Parathyroid adenoma (tissue), 2 donors: ENCODE measurements at regions not wholly inside any gene's neighbourhood (a gene's known extent, or its start where the extent isn't known, plus 50 kb on each side); places are given as distances from the start of the nearest gene placed in this dataset.

ENCODE experiments used
- H2AFZ ChIP-seq: fragments of 300-600 bp; sonication (generic); one replicate; pipeline ENCODE4 v1.7.0; 2017; ENCODE audit warnings: antibody characterized with exemption, mild to moderate bottlenecking
- H3K27ac ChIP-seq: fragments of 300-600 bp; sonication (generic); one replicate; pipeline ENCODE4 v1.7.0; 2017
- H3K27me3 ChIP-seq: fragments of 300-600 bp; sonication (generic); one replicate; pipeline ENCODE4 v1.7.0; 2017; ENCODE audit warnings: low read length; ENCODE audit not compliant: control insufficient read depth, insufficient read depth
- H3K36me3 ChIP-seq: fragments of 300-600 bp; sonication (generic); one replicate; pipeline ENCODE4 v1.7.0; 2017; ENCODE audit warnings: low read length; ENCODE audit not compliant: control insufficient read depth, insufficient read depth
- H3K4me1 ChIP-seq: fragments of 300-600 bp; sonication (generic); one replicate; pipeline ENCODE4 v1.7.0; 2017; ENCODE audit warnings: control low read depth
- H3K4me2 ChIP-seq: fragments of 300-600 bp; sonication (generic); one replicate; pipeline ENCODE4 v1.7.0; 2017; ENCODE audit warnings: low read length
- H3K4me3 ChIP-seq: fragments of 300-600 bp; sonication (generic); one replicate; pipeline ENCODE4 v1.7.0; 2017; ENCODE audit warnings: low read depth, low read length
- H3K79me2 ChIP-seq: fragments of 300-600 bp; sonication (generic); one replicate; pipeline ENCODE4 v1.7.0; 2017; ENCODE audit warnings: control low read depth
- H3K9ac ChIP-seq: fragments of 300-600 bp; sonication (generic); one replicate; pipeline ENCODE4 v1.7.0; 2017; ENCODE audit warnings: mild to moderate bottlenecking
- H3K9me3 ChIP-seq: fragments of 300-600 bp; sonication (generic); one replicate; pipeline ENCODE4 v1.7.0; 2017; ENCODE audit warnings: low read length; ENCODE audit not compliant: control insufficient read depth
- TF ChIP-seq, protein P1 (sequence below): fragments of 300-600 bp; sonication (generic); IDR thresholded peaks from one replicate; pipeline ENCODE4 v1.7.0; 2017; ENCODE audit warnings: antibody characterized with exemption, mild to moderate bottlenecking
- donor health status: primary hyperparathyroidism.

DNA sequence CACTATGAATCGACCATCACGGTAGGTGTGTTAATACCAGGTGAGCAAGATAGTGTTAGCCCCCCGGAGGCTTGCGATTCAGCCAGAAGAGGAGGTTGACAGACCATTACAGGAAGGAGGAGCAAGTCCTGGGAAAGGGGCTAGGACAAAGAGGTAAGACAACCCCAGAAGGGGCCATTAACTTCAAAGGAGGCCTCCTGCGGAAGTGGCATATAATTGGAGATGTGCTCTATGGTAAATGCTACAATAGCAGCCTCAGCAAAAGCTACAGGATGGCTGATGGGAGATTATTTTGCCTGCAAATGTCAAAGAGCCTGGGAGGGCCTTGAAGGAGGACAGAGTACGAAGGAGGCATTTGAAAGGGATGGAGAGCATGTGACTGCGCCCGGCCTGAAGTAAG is 108.6 kb upstream of the CITED2 start:
- Histone ChIP-seq H3K9me3 (no peaks in the 10 kb centered on the region), H2AFZ (no peak overlapping the region), H3K27ac (no peak overlapping the region), H3K4me3 (no peak overlapping the region), H3K4me1 (peaks cover 15% of the 10 kb centered on the region), H3K9ac (no peak overlapping the region), H3K4me2 (no peak overlapping the region), H3K79me2 (no peaks in the 10 kb centered on the region), H3K36me3 (no peaks in the 10 kb centered on the region), H3K27me3 (no peaks in the 10 kb centered on the region)
- TF ChIP-seq, protein P1, sequence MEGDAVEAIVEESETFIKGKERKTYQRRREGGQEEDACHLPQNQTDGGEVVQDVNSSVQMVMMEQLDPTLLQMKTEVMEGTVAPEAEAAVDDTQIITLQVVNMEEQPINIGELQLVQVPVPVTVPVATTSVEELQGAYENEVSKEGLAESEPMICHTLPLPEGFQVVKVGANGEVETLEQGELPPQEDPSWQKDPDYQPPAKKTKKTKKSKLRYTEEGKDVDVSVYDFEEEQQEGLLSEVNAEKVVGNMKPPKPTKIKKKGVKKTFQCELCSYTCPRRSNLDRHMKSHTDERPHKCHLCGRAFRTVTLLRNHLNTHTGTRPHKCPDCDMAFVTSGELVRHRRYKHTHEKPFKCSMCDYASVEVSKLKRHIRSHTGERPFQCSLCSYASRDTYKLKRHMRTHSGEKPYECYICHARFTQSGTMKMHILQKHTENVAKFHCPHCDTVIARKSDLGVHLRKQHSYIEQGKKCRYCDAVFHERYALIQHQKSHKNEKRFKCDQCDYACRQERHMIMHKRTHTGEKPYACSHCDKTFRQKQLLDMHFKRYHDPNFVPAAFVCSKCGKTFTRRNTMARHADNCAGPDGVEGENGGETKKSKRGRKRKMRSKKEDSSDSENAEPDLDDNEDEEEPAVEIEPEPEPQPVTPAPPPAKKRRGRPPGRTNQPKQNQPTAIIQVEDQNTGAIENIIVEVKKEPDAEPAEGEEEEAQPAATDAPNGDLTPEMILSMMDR, result no peak

DNA sequence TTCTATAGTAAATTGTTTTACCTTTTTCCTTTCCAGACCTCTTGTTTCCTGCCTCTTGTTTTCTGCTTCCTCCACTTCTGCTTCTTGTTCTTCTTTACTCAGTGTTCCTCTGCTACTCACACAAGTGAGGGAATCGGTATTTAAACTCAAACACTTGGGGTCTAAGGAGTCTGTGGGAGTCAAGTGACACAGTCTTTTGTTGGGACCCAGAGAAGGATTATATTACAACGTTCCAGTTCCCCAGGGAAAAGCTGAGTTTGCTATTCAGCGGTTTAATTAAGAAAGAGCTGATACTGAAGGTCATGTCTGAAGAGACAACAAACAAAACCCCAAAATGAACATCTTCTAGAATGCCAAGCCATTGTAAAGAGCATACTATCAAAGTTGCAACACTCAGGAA is 107.8 kb upstream of the CITED2 start:
- H3K9ac ChIP-seq, result no peak overlapping the region
- TF ChIP-seq, protein P1, result no peak
- H3K4me3 ChIP-seq, result no peak overlapping the region
- no peaks in the 10 kb centered on the region for H3K36me3 ChIP-seq
- peak overlapping the region; percentile 33 for H2AFZ ChIP-seq
- no peaks in the 10 kb centered on the region for H3K27me3 ChIP-seq
- H3K79me2 ChIP-seq, result no peaks in the 10 kb centered on the region
- H3K4me2 ChIP-seq, result peak overlapping the region; percentile 48
- peak overlapping the region; percentile 36 for H3K27ac ChIP-seq
- no peaks in the 10 kb centered on the region for H3K9me3 ChIP-seq
- H3K4me1 ChIP-seq, result peaks cover 15% of the 10 kb centered on the region

DNA sequence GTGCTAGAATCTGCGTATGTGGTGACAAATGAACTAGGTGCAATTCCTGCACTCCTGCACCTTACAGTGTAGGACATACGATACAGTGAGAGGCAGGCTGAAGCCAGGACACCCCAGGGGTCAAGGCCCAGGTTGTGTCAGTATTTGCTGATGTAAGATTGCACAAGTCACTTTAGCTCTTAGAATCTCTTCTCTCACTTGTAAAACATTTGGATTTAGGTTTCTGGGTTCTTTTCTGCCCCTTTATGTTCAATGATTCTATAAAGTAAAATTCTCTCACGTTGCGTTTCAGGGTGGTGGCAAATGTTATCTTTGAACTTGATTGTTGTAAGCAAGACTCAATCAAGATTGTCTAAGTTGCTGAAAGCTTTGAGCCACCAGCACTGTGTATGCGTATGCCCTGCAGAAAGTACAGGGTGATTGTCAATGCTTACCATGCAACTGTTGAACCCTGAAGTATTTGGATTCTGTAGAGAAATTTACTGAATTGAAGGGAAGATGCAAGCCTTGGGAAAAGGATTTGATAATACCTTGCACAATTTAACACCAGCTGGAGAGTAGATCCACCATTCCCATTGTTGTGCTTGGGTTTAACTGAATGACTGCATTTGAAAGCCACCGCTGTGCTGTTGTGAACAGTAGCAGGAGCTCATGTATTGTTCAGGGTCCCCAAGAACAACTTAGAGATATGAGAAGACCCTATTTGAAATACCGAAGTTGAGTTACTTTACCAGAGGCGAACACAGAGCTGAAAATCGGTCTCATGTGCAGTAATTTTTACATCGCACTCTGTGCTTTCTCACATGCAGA is 106.1 kb upstream of the CITED2 start:
- Histone ChIP-seq H3K79me2 (no peaks in the 10 kb centered on the region), H3K36me3 (no peaks in the 10 kb centered on the region), H3K27ac (peak overlapping the region; percentile 30), H3K9me3 (no peaks in the 10 kb centered on the region), H3K4me3 (no peak overlapping the region), H3K4me1 (peaks cover 7% of the 10 kb centered on the region), H3K9ac (no peak overlapping the region), H3K4me2 (no peak overlapping the region), H3K27me3 (no peaks in the 10 kb centered on the region), H2AFZ (peak overlapping the region; percentile 35)
- TF ChIP-seq, protein P1, result no peak

DNA sequence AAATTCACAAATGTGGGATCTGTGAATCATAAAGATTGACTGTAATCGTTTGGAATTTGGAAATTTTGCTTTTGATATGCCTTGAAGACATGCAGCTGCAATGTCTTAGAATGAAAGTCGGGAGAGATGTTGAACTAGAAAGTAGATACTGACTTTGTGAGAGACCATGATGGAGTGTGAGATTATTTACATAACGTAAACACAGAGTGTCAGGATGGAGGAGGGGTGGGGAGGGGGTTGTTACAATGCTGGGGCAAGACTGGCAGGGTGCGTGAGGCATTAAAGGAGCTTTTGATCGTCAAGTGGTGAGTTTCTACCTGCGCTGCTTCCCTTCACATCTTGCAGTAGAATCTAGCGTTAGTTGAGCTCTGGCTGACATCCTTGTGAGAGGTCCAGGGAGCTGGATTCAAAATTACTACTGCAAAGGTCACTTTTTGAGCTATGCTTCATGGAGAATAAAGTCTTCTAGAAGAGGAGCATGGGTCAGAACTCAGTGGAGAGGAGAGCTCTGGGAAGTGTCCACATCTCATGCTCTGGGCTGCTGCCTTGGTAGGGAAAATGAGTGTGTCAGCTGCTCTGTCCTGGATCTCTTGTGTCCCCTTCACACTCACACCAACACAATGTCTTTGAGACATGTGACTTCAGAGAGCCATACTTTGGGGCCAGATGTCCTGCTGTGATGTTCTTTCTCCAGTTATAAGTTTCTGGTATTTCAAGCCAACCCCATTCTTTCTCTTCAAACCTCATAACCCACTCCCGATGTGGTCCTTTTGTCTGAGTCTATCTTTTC is 105.2 kb upstream of the CITED2 start:
- H3K27me3 ChIP-seq, result no peaks in the 10 kb centered on the region
- H3K9ac ChIP-seq, result no peak overlapping the region
- H3K4me2 ChIP-seq, result no peak overlapping the region
- H3K36me3 ChIP-seq, result no peaks in the 10 kb centered on the region
- H3K79me2 ChIP-seq, result no peaks in the 10 kb centered on the region
- H3K4me3 ChIP-seq, result no peak overlapping the region
- no peaks in the 10 kb centered on the region for H3K9me3 ChIP-seq
- H3K27ac ChIP-seq, result peak overlapping the region; percentile 30
- H3K4me1 ChIP-seq, result peaks cover 9% of the 10 kb centered on the region
- TF ChIP-seq, protein P1, result no peak
- H2AFZ ChIP-seq, result no peak overlapping the region
